ENCODE measurements at regions not wholly inside any gene's neighbourhood (a gene's known extent, or its start where the extent isn't known, plus 50 kb on each side); places are given as distances from the start of the nearest gene placed in this dataset.

- DNase-seq: no peak
Measured at GRCh38 chr17:72053449-72053848, 67.4 kb upstream of the SOX9 start.

- DNase-seq: no peak
Measured at GRCh38 chr17:72056155-72056554, 64.7 kb upstream of the SOX9 start.

GRCh38 chr17:72056727-72057290 lies 64.0 kb upstream of the SOX9 start:
- DNase-seq: no peak

DNA sequence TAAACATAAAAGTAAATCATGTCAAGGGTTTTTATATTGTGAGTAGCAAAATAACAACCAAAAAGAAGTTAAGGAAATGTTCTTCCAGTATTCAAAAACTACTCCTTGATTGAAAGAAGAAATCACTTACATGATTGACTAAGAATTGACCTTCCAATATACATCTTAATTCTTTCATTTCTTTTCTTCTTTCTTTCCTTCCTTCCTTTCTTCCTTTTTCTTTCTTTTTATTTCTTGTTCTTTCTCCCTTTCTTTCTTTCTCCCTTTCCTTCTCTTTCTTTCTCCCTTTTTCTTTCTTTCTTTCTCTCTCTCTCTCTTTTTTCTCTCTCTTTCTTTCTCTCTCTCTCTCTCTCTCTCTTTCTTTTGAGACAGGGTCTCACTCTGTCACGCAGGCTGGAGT lies 60.7 kb upstream of the SOX9 start:
- DNase-seq: no peak

DNA sequence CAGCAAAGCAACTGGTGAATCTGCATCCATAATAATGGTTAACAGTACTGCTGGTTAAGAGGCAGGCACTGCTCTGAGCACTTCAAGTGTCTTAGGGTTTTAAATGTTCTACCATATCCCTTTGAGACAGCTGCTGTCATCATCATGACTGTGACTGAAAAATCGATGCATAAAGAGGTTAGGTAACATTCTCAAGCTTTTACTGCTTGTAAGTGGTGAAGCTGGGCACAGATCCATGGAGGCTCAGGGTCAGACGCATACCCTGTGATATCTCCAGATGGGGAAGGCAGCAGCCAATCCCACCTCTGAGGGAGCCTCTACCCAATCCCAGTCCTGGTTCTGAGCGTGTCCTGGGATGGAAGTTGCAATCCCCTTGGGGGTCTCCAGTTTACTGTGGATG lies 57.6 kb upstream of the SOX9 start:
- DNase-seq: no peak

DNA sequence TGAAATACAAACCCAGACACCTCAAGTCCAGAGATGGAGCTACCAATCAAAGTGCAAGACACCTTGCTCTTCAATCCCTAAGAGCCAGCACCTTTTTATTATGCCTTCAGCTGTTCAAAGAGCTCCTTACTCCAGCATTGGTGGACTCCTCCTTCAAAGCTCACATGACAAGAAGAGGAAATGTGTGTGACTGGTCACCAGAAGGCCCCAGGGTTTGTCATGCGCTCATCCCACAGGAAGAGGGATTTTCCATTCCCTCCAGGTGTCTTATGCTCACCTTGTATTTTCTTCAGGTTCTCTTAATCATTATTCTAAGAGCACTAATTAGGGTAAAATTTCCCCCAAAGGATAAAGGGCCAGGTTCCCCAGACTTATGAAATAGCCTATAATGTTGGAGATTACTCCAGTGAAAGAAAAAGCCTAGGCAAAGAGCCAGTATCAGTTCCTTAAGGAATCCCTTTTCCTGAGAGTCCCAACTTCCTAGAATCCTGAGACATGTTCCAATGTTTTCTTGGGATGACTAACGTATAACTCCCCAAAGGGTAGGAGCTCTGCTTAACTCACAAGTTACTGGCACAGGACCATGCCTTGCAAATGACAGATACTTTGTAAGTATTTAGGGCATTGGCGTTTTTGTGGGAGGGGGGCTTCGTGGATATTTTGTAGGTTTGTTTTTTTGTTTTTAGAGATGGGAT lies 56.9 kb upstream of the SOX9 start:
- DNase-seq: peak; percentile 3

DNA sequence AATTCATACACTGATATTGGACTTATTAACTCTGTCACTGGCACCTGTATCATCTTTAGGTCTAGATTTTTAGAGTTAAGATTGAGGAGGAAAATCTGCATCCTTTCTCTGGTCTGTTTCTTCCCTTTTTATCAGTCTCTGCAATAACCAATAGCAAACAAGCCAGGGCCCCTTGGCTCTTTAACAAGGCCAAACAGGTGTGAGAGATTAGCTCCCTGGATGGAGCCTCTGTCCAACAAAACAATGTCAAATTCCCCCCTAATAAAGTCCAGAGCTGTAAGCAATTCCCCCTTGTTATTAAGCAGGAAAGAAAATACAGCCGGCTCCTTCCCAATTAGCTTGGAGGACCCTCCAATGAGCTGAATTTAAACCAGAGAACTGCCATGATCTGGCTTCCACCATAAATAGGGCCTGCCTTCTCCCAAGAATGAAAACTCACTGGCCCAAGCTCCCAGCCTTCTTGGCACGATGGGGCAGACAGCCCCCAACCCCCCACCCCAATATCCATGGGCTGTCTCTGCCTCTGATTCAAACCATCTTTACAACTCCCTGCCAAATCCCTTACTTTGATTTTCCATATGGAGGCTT lies 56.1 kb upstream of the SOX9 start:
- no peak for DNase-seq

GRCh38 chr17:72065556-72065955 lies 55.3 kb upstream of the SOX9 start:
- no peak for DNase-seq

- no peak for DNase-seq
Measured at GRCh38 chr17:72068643-72069042, 52.2 kb upstream of the SOX9 start.

DNA sequence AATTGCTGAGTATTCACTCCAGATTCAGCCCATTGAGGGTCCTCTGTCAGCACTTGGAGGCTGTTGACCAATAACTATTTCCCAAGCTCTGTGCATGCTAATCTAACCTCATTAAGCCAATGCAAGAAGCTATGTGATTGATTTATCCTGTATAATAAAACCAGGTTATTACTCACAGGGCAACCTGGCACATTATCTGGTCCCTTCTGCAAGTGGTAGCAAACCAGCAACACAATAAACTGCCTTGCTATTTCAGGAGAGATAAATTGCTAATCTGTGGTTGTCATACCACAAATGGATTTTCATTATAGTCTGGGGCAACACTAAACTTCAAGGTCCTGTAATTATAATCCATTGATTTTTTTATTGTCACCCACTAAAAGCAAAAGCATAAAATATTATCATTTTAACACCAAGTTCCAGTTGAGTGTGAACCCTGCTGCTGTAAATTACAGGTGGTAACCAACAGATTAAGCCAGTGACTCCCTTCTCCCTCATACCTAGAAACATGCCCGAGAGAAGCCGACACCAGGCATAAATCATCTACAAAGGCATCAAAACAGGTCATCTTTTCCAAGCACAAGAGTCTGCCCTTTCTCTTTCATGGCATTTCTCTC lies 51.1 kb upstream of the SOX9 start:
- DNase-seq: no peak

Data from fibroblast of skin of back (primary cell).